Lower leg skin (tissue), 3 donors: ENCODE measurements at regions not wholly inside any gene's neighbourhood (a gene's known extent, or its start where the extent isn't known, plus 50 kb on each side); places are given as distances from the start of the nearest gene placed in this dataset.

Experiments used
- CTCF ChIP-seq, 3 donors: fragments of 450-650 bp; IDR thresholded peaks; one replicate each; pipeline ENCODE4 v1.5.1; 2016; ENCODE audit warnings: antibody characterized with exemption in 3 of 3, mild to moderate bottlenecking in 3 of 3, moderate library complexity in 2 of 3
- POLR2A ChIP-seq, 2 donors: fragments of 450-650 bp; IDR thresholded peaks; one replicate each; pipeline ENCODE4 v1.6.1; 2016 to 2017; ENCODE audit warnings: antibody characterized with exemption in 2 of 2, mild to moderate bottlenecking in 1 of 2, moderate library complexity in 1 of 2

GRCh38 chr20:57869951-57870315, 160.1 kb upstream of the PMEPA1 start:
- TF ChIP-seq POLR2A (IDR thresholded peaks at IDR 0.05) (no peak), CTCF (IDR thresholded peaks at IDR 0.05) (no peak)
